HG02571 (cell line): ENCODE measurements at regions not wholly inside any gene's neighbourhood (a gene's known extent, or its start where the extent isn't known, plus 50 kb on each side); places are given as distances from the start of the nearest gene placed in this dataset.
"Not testable (repeated sequence)": the region's sequence is repeated elsewhere in the genome, so short reads cannot be mapped to it uniquely, and the experiment has no call there.

ENCODE experiments used
- ATAC-seq: cut with Tn5 transposase; IDR thresholded peaks from one replicate; pipeline ENCODE4 v1.9.1; 2021; ENCODE audit warnings: mild to moderate bottlenecking, moderate library complexity; ENCODE audit not compliant: unreplicated experiment

DNA sequence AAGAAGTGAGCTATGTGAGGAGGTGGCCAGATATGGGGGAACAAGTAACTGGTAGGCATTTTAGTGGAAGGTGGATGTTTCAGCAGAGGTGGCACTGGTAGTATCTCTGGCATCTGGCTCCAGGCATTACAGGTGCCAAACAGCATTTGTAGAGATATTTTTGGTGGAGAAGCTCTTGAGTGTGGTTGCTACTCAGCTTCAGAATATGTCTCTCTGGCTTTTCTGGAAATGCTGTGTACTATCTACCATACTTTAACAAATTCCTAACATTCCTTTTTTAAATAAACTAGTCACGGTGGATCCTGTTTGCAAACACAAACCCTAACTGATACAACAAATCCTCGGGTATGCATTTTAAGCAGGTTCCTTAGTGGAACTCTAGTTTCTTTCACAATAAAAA is 128.0 kb downstream of the BARX2 start:
- ATAC-seq: no peak

DNA sequence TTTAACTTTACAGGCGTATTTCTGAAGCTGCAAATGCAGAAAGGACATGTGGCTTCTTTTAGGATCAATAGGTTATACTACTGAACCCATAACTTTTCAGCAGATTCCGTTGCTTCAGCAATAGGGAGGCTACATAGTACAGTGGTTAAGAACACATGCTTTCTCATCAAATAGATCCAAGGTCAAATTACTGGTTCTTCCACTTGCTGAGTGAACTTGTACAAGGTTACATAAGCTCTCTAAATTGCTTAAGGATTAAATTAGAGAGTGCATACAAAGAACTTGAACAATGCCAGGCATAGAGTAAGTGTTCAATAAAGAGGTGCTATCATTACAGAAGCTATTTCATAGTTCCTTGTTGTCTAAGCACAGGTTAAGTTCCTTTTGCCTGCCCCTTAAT is 129.6 kb downstream of the BARX2 start:
- ATAC-seq: no peak

DNA sequence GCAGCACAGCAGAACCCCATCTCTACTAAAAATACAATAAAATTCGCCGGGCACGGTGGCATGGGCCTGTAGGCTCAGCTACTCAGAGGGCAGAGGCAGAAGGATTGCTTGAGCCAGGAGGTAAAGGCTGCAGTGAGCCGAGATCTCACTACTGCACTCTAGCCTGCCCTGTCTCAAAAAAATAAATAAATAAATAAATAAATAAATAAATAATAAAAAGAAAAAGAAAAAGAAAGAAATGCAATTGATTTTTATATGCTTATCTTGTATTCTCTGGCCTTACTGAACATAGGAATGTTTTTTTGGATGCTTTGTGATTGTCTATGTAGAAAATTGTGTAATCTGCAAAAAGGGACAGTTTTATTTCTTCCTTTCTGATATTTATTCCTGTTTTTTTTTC is 132.5 kb downstream of the BARX2 start:
- no peak for ATAC-seq

DNA sequence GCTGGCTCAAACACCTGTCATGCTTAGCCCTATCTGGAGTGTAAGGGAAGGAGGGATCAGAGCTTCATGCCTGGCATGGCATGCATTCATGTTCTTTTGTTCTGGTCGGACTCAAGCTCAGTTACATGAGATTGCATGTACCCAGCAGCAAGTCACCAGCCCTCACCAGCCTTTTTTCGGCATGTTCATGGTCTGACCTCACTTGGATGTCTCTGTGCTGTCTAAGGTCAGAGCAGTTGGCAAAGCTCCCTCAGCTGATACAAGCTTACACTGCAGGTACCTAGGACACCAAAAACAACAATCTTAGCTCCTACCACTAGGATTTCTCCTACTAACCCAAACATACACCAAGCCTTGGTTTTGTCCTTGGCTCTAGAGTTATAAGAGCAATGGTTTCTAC is 152.6 kb downstream of the BARX2 start:
- no peak for ATAC-seq

DNA sequence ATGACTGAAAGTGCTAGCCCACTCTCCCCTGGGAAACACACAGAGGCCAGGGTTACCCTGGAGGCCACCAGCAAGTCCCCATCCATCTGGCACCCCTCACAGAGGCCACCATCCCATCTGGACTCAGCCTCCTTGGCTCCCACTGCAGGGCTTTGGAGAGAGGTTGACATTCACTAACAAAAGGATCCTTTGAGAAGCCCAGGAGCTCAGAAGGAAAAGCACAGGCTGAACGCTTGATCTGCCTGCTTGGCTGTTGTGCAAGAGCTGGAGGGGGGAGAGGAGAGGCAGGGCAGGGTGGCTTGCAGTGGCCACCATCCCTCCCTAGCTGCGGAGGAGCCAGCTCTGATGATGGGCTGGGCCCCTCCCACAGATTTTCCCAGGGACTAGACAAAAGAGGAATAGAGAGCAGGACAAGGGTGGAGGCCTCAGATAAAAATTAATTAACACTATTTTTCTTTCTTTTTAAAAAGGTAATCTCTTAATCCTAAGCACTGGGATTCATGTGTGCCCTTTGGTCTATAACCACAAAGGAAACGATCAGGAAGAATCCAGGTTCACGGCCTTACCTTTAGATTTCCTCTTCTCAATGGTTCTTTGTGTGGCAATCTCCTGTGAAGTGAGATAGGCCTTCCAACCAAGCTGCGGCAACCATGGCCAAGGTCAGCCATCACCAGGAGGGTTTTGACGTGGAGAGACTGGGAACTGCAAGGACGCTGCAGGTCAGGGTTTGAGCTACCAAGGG is 154.7 kb downstream of the BARX2 start:
- no peak for ATAC-seq

DNA sequence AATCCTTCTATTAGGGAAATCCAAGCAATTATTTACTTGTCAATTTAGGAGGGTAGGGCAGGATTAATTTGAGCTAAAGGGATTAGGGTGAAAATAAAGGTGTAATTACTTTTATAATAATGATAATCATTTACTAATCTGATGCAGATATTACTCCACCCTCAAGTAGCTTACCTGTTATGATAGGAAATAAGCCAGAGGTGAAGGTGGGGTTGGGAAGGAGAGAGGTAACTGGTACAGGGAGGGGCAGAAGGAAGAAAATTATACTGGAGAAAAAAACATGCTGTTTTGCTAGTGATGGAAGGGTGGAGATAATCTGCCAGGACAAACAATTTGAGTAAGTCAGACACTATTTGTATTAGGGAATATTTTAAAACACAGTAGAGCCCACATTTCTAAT is 157.7 kb downstream of the BARX2 start:
- no peak for ATAC-seq

DNA sequence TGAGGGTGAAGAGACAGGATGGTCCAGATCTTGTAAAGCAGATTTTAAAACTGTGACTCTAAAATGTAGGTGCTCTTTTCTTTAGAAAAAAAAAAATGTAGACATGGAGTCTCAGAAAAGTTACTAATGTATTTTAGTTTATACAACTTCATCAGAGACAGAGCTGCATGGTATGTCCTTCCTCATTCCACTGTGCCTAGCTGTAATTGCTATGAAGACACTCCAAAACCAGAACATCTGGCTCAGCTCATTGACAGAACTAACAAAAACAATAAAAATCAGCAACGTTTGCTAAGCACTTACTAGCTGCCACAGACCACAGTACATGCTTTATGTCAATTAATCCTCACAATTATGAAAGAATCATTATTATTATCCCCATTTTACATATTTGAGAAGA is 160.7 kb downstream of the BARX2 start:
- no peak for ATAC-seq

DNA sequence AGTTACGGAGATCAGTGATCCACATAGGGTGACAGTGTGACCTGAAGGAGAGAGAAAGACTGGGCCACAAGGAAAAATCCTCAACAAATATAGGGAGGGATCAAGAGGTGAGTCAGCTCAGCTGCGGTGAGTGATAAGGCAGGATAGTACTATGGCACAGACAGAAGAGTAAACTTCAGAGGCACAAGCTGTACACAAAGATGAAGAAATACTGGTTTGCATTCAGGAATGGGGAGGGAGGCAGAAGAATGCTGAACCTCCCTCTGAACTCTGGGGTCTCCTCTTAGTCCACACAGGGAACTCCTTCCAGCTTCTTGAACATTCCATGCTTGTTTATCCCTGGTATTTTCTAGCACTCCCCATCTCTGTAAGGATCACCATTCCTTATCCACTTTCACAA is 162.7 kb downstream of the BARX2 start:
- no peak for ATAC-seq

DNA sequence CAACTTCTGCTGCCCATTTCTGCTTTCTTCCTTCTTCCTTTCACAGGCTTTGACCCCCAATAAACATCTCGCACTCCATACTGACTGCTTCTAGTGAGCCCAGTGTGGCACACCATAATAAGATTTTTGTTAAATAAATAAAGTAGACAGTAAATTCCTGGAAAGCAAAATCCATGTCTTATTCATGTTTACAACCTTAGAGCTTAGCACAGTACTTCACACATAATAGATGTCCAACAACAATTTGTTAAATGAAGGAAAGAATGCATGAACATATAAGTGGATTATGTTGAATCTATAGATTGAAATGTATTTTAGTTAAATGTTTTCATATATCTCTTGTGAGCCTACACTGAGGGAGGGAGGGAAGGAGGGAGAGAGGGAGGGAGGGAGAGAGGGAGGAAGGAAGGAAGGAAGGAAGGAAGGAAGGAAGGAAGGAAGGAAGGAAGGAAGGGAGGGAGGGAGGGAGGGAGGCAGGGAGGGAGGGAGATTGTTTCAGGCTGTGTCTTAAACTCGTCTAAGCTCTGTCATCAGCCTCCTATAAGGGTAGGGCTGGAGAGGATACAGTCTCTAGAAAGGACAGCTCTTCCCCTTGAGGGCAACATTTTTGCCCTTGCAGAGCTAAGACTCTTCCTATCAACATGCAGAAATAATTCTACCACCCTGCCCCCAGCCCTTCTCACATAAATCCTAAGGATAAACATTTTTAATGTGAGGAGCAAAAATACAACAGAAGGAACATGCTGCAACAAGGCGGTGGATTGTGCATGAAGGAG is 168.1 kb downstream of the BARX2 start:
- no peak for ATAC-seq

DNA sequence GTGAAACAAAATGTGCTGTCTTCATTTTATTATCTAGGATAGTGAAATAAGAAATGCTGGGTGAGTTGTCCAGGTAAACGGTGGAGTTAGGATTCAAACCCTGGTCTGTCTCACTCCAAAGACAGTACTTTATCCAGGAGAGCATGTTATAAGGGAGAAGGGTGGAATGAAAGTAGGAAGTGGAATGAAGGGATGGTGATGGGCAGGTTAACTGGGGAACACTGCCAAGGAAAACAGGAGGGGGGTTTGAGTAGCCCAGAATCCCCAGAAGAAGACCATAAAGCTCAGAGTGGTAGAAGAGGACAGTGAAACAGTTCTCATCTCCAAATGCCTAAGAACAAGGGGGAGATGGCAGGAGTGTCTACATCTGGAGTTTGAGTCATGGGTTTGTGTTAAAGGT is 169.0 kb downstream of the BARX2 start:
- no peak for ATAC-seq

DNA sequence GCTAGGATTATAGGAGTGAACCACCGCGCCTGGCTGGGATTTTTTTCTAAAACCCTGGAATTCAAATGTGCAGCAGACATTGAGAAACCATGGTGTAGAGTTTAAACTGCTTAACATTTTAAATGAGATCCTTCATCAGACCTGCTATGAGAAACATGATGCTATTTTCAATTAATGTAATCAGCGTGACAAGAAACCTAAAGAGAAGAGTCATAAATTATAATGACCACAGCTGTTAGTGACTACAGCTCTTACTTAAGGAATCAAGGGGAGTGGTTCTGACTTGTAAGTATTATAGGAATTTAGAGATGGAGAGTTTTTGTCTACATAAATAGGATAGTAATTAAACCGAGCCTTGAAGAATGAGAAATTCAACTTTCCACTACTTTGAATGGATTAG is 170.6 kb downstream of the BARX2 start:
- ATAC-seq: no peak

DNA sequence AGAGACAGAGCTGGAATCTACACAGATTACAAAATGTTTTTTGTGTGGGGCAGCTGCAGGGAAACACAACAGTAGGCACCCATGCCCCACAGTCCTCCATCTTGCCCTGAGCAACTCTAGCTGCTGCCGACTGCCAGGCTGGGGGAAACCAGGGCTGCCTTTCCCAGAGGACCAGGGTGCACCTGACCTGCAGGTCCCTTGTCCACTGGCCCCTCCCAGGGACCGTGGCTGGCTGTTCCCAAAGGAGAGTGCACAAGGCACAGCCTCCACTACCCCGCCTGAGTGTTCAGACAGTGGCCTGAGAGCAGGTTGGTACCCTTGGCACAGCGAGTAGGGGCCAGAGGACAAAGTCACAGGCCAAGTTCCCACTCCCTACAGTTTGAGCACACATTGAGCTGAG is 181.8 kb downstream of the BARX2 start:
- no peak for ATAC-seq

DNA sequence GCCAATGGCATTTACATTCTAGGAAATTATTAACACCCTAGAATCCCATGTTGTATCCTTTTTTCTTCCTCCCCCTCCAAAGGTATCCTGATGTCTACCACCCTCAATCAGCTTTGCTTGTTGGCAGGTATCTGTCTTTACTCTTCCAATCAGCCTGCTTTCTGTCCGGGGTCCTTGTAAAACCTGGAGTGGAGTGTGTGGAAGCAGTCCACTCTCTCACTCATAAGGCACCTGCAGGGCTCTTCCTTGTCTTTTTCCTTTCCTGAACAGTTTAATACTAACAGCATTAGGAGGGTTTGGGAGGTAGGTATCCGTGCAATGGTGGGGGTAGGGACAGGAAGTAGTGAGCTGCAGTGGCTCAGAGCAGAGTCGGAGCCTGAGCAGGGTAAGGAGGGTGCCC is 193.4 kb downstream of the BARX2 start:
- ATAC-seq: no peak

DNA sequence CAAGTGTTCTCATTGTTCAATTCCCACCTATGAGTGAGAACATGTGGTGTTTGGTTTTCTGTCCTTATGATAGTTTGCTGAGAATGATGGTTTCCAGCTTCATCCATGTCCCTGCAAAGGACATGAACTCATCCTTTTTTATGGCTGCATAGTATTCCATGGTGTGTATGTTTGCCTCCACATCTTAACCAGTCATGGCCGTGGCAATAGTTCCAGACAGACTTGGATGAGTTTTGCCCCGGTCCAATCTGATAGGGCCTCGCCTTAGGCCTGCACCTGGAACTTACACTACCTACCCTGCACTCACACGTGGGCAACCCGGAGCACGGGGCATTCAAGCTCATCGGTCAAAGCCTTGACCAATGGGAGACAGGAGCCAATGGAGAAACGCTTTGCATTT is 197.0 kb downstream of the BARX2 start:
- not testable (repeated sequence) for ATAC-seq

DNA sequence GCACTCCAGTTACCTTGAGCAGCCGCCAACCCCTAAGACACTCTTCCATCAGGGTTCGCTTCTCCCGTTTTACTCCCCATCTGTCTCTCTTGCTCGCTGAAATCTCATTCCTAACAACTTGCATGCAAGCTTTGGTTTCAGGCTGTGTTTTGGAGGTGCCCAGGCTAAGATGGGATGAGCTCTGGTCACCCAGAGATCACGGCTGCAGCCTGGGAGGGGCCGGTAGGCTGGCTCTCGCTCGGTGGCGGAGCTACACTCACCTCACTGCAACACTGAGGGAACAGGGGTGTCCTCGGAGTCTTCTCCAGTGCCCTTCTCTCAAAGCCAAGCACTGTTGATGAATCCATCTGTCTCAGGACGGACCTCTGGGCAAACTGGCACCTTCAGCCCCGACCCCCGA is 197.5 kb downstream of the BARX2 start:
- no peak for ATAC-seq

DNA sequence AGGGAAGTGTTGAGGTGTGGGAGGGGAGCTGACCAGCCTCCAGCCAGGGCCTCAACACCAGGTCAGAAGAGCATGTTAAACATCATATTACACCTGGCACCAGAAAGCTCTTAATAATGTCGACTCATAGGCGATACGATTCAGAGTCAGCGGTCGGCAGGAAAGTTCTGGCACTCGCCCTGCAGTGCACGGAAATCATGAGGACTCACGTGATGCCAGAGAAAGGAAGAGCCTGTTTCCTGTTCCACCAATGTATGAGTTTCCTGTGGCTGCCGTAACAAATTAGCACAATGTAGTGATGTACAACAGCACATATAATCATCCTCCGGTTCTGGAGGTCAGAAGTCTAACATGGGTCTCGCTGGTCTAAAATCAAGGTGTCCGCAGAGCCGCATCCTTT is 198.8 kb downstream of the BARX2 start:
- no peak for ATAC-seq

DNA sequence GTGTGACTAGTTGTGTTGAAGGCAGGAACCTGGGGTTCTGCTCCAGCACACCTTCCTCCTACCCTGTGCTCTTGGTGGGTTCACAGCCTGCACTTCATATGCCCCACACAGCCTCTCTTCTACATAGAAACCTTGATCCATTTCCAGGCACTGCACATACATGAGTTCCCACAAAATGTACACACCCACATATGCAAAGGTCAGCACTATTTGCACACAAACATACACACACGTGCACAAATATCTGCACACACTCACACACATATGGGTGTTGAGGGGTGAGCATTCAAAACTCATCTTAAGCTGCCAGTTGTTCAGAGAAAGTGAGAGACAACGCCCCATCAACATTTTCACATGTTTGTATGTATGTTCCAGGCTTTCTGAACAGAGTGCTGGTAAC is 201.0 kb downstream of the BARX2 start:
- ATAC-seq: no peak

DNA sequence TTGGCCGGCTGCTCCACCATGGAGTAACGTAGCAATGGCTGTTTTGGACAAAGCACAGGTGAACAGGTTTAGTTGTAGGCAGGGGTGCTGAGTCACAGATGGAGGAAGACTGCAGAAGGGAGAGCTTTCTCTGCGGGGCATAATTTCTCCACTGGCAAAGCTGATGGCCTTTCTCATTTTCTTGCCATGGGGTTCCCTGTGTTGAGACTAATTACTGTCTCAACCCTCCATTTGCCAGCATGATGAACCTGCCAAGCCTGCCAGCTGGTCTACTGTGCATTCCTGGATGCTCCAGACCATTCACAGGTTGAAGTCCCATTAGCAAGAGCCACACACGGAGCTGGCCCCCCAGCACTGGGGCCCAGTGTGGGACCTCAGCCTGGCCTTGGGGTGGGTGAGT is 202.4 kb downstream of the BARX2 start:
- no peak for ATAC-seq

DNA sequence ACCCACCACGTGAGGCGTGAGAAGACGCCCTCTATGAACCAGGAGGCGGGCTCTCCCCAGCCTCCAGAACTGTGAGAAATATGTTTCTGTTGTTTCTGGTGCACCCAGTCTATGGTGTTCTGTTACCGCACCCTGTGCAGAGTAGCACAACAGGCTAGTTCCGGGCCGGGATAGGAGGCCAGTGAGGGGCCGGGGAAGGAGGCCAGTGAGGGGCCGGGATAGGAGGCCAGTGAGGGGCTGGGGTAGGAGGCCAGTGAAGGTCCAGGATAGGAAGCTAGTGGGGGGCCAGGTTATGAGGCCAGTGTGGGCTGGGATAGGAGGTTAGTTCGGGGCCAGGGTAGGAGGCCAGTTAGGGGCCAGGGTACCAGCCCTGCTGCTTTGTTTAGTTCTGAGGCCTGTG is 204.6 kb downstream of the BARX2 start:
- ATAC-seq: no peak

DNA sequence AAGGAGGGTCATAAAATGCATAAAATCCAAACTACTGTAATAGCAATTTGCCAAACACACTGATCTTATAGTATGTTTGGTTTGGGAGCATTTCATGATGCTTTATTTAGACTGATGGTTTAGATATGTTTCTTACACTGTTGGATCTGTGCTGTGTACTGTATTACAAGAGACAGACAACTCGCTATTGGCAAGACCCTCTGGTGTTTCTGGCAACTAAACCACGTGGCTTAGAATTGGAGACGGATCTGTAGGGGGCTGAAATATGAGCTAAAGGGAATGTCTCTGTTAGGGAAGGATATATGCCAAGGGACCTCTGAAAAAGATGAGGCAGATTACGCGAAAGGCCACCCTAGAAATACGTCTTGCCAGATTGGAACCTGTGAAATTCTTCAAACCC is 208.7 kb downstream of the BARX2 start:
- ATAC-seq: no peak

DNA sequence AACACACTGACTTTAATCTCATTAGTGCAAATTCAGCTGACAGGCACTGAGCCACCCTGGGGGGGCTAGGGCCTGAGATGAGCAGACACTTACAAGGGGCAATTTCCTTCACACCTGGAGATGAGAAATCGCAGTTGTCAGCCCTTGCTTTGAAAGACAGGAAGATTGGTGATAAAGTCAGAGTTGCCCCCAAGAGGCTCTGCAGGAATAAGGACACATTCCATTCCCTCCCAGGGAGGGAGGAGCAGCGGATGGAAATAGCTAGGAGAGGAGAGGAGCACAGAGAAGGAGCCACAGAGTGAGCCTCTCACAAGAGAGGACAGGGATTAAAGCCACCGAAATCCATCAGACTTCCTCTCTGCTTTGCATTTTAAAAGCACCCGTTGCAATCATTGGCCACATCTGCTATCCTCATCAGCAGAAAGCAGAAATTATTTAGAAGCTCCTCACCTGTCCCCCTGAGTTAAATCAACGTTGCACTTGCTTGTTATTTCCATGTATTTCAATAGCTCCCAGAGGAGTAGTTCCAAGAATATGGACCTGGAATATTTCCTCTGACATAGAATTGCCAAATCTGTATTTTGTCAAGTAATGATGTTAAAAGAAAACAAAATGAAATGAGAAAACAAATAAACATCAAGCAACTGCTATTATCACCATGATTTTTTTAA is 213.7 kb downstream of the BARX2 start:
- no peak for ATAC-seq
